ENCODE measurements at regions not wholly inside any gene's neighbourhood (a gene's known extent, or its start where the extent isn't known, plus 50 kb on each side); places are given as distances from the start of the nearest gene placed in this dataset.

DNA sequence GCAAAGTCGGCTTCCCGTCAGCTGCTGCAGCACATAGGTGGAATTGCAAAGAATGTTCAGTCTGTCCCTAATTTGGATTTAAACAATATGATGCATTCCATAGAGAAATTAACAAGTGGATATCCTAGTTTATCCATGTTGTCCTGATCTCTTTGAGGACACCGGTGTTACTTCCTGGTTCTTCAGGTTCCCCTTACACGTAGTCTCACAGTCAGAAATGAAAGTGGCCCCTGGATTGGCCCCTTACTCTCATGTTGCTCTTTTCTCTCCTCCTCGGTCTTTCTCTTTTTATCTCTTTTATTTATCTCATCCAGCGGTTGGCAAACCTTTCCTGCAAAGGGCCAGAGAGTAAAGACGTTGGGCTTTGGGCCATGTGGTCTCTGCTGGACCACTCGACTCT, 265.1 kb downstream of the GAS1 start:
- H2AFZ ChIP-seq (ENCODE audit: low read depth, low read length): no peak overlapping the region
- H3K79me2 ChIP-seq (ENCODE audit: insufficient read depth, low read length): no peaks in the 10 kb centered on the region
- H3K9ac ChIP-seq (ENCODE audit: low read length): no peak overlapping the region
- H3K9me3 ChIP-seq (ENCODE audit: insufficient read depth, low read depth, low read length): no peaks in the 10 kb centered on the region
- FAIRE-seq (no peak), DNase-seq (ENCODE audit: low read depth) (no peak)
- H3K27me3 ChIP-seq (ENCODE audit: insufficient read depth, low read length): peaks cover 2% of the 10 kb centered on the region
- no peak overlapping the region for H3K4me3 ChIP-seq (ENCODE audit: insufficient read depth, low read depth, low read length)
- H3K36me3 Mint-ChIP-seq (ENCODE audit: low read depth, unreplicated experiment): no peaks in the 10 kb centered on the region
- no peak overlapping the region for H3K27ac ChIP-seq (ENCODE audit: low read depth, low read length)
- no peak overlapping the region for H3K27ac Mint-ChIP-seq (ENCODE audit: unreplicated experiment)
- H3K4me1 Mint-ChIP-seq (ENCODE audit: low read depth, unreplicated experiment): peaks cover 5% of the 10 kb centered on the region
- H3K36me3 ChIP-seq (ENCODE audit: insufficient read depth, low read length): no peaks in the 10 kb centered on the region
- H3K9me3 Mint-ChIP-seq (ENCODE audit: unreplicated experiment): no peaks in the 10 kb centered on the region
- H4K20me1 ChIP-seq (ENCODE audit: insufficient read depth, low read length): no peaks in the 10 kb centered on the region
- H3K4me1 ChIP-seq (ENCODE audit: insufficient read depth, low read length): no peaks in the 10 kb centered on the region
- H3K4me2 ChIP-seq (ENCODE audit: low read length): no peak overlapping the region
- peaks cover 7% of the 10 kb centered on the region for H3K27me3 Mint-ChIP-seq (ENCODE audit: low read depth, unreplicated experiment)
- H3K4me3 Mint-ChIP-seq (ENCODE audit: unreplicated experiment): no peak overlapping the region
- TF ChIP-seq, protein P1, sequence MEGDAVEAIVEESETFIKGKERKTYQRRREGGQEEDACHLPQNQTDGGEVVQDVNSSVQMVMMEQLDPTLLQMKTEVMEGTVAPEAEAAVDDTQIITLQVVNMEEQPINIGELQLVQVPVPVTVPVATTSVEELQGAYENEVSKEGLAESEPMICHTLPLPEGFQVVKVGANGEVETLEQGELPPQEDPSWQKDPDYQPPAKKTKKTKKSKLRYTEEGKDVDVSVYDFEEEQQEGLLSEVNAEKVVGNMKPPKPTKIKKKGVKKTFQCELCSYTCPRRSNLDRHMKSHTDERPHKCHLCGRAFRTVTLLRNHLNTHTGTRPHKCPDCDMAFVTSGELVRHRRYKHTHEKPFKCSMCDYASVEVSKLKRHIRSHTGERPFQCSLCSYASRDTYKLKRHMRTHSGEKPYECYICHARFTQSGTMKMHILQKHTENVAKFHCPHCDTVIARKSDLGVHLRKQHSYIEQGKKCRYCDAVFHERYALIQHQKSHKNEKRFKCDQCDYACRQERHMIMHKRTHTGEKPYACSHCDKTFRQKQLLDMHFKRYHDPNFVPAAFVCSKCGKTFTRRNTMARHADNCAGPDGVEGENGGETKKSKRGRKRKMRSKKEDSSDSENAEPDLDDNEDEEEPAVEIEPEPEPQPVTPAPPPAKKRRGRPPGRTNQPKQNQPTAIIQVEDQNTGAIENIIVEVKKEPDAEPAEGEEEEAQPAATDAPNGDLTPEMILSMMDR (IDR thresholded peaks at IDR 0.05; ENCODE audit: insufficient read depth, low read depth, low read length): no peak
- TF ChIP-seq EZH2 (IDR thresholded peaks at IDR 0.05; ENCODE audit: insufficient read depth, low read length): no peak

DNA sequence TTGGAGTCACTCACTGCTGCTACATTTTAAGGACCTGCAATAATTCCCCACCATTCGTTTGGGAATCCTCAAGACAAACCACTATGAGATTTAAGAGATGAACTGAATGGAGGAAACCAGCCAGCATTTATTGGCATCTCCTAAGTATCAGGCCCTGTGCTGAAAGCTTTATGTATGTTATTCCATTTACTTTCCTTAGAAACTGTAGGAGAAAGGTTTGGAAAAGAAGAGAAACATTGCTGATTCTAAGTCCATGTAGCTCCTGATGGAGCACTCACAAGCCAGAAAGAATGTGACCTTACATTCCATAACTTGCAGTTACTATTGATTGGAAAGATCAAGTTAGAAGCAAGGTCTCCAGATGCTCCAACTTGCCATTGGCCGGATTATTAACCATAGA, 267.4 kb downstream of the GAS1 start:
- Histone ChIP-seq H4K20me1 (ENCODE audit: insufficient read depth, low read length) (no peaks in the 10 kb centered on the region), H3K27me3 (ENCODE audit: insufficient read depth, low read length) (peaks cover 2% of the 10 kb centered on the region), H3K27ac (ENCODE audit: low read depth, low read length) (no peak overlapping the region), H2AFZ (ENCODE audit: low read depth, low read length) (no peak overlapping the region), H3K4me1 (ENCODE audit: insufficient read depth, low read length) (no peaks in the 10 kb centered on the region), H3K9ac (ENCODE audit: low read length) (no peak overlapping the region), H3K9me3 (ENCODE audit: insufficient read depth, low read depth, low read length) (no peaks in the 10 kb centered on the region), H3K79me2 (ENCODE audit: insufficient read depth, low read length) (no peaks in the 10 kb centered on the region), H3K4me3 (ENCODE audit: insufficient read depth, low read depth, low read length) (no peak overlapping the region), H3K36me3 (ENCODE audit: insufficient read depth, low read length) (no peaks in the 10 kb centered on the region), H3K4me2 (ENCODE audit: low read length) (no peak overlapping the region)
- no peak overlapping the region for H3K4me3 Mint-ChIP-seq (ENCODE audit: unreplicated experiment)
- TF ChIP-seq, protein P1 (IDR thresholded peaks at IDR 0.05; ENCODE audit: insufficient read depth, low read depth, low read length): no peak
- no peak for TF ChIP-seq EZH2 (IDR thresholded peaks at IDR 0.05; ENCODE audit: insufficient read depth, low read length)
- peaks cover 14% of the 10 kb centered on the region for H3K4me1 Mint-ChIP-seq (ENCODE audit: low read depth, unreplicated experiment)
- H3K27me3 Mint-ChIP-seq (ENCODE audit: low read depth, unreplicated experiment): peaks cover 3% of the 10 kb centered on the region
- H3K9me3 Mint-ChIP-seq (ENCODE audit: unreplicated experiment): no peaks in the 10 kb centered on the region
- no peaks in the 10 kb centered on the region for H3K36me3 Mint-ChIP-seq (ENCODE audit: low read depth, unreplicated experiment)
- FAIRE-seq (no peak), DNase-seq (ENCODE audit: low read depth) (no peak)
- H3K27ac Mint-ChIP-seq (ENCODE audit: unreplicated experiment): no peak overlapping the region

GRCh38 chr9:86676396-86676795, 270.9 kb downstream of the GAS1 start:
- H2AFZ ChIP-seq (ENCODE audit: low read depth, low read length): no peak overlapping the region
- H3K27me3 ChIP-seq (ENCODE audit: insufficient read depth, low read length): peaks cover 4% of the 10 kb centered on the region
- no peak overlapping the region for H3K4me2 ChIP-seq (ENCODE audit: low read length)
- H3K9ac ChIP-seq (ENCODE audit: low read length): no peak overlapping the region
- FAIRE-seq (no peak), DNase-seq (ENCODE audit: low read depth) (no peak)
- no peaks in the 10 kb centered on the region for H4K20me1 ChIP-seq (ENCODE audit: insufficient read depth, low read length)
- TF ChIP-seq, protein P1 (IDR thresholded peaks at IDR 0.05; ENCODE audit: insufficient read depth, low read depth, low read length): no peak
- TF ChIP-seq EZH2 (IDR thresholded peaks at IDR 0.05; ENCODE audit: insufficient read depth, low read length): no peak
- H3K4me3 ChIP-seq (ENCODE audit: insufficient read depth, low read depth, low read length): no peak overlapping the region
- no peaks in the 10 kb centered on the region for H3K36me3 Mint-ChIP-seq (ENCODE audit: low read depth, unreplicated experiment)
- no peaks in the 10 kb centered on the region for H3K4me1 ChIP-seq (ENCODE audit: insufficient read depth, low read length)
- no peaks in the 10 kb centered on the region for H3K9me3 Mint-ChIP-seq (ENCODE audit: unreplicated experiment)
- H3K27me3 Mint-ChIP-seq (ENCODE audit: low read depth, unreplicated experiment): no peaks in the 10 kb centered on the region
- no peaks in the 10 kb centered on the region for H3K79me2 ChIP-seq (ENCODE audit: insufficient read depth, low read length)
- no peaks in the 10 kb centered on the region for H3K9me3 ChIP-seq (ENCODE audit: insufficient read depth, low read depth, low read length)
- peaks cover 32% of the 10 kb centered on the region for H3K4me1 Mint-ChIP-seq (ENCODE audit: low read depth, unreplicated experiment)
- no peaks in the 10 kb centered on the region for H3K36me3 ChIP-seq (ENCODE audit: insufficient read depth, low read length)
- no peak overlapping the region for H3K27ac ChIP-seq (ENCODE audit: low read depth, low read length)
- H3K27ac Mint-ChIP-seq (ENCODE audit: unreplicated experiment): no peak overlapping the region
- no peak overlapping the region for H3K4me3 Mint-ChIP-seq (ENCODE audit: unreplicated experiment)

Measured in astrocyte (in vitro differentiated cells and primary cell).